OCI-LY1 (cell line): ENCODE measurements at regions not wholly inside any gene's neighbourhood (a gene's known extent, or its start where the extent isn't known, plus 50 kb on each side); places are given as distances from the start of the nearest gene placed in this dataset.

Source experiments
- EZH2 ChIP-seq: fragments of 200-600 bp; sonication (generic), shearing (Covaris generic); IDR thresholded peaks from 2 replicates; pipeline ENCODE4 v1.8.0; 2017; ENCODE audit warnings: borderline replicate concordance, mixed run types, mild to moderate bottlenecking, antibody characterized with exemption, low read length, moderate library complexity, mixed read lengths
- TF ChIP-seq, protein P1 (sequence below): fragments of 200-600 bp; sonication (generic), shearing (Covaris generic); IDR thresholded peaks from 2 replicates; pipeline ENCODE4 v1.5.1; 2017; ENCODE audit warnings: mild to moderate bottlenecking, antibody characterized with exemption, low read length, moderate library complexity, mixed read lengths

DNA sequence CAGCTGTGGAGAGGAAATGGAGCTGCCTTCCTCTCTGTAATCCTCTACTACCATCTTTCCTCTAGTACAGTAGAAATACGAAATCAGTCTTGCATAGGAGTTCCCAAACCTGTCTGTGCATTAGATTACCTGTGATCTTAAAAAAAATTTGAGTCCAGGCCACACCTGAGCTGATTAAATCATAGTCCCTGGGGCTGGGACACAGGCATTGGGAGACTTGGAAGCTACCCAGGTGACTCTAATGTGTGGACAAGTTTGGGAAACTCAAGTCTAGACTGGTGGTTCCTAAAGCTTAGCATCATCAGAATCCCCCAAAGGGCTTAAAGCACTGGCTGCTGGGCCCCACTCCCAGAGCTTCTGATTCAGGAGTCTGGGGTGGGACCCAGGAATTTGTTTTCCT is 152.7 kb upstream of the GLI3 start:
- TF ChIP-seq, protein P1, sequence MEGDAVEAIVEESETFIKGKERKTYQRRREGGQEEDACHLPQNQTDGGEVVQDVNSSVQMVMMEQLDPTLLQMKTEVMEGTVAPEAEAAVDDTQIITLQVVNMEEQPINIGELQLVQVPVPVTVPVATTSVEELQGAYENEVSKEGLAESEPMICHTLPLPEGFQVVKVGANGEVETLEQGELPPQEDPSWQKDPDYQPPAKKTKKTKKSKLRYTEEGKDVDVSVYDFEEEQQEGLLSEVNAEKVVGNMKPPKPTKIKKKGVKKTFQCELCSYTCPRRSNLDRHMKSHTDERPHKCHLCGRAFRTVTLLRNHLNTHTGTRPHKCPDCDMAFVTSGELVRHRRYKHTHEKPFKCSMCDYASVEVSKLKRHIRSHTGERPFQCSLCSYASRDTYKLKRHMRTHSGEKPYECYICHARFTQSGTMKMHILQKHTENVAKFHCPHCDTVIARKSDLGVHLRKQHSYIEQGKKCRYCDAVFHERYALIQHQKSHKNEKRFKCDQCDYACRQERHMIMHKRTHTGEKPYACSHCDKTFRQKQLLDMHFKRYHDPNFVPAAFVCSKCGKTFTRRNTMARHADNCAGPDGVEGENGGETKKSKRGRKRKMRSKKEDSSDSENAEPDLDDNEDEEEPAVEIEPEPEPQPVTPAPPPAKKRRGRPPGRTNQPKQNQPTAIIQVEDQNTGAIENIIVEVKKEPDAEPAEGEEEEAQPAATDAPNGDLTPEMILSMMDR: no peak
- no peak for TF ChIP-seq EZH2
